Heart left ventricle (tissue), 16 donors: ENCODE measurements at regions not wholly inside any gene's neighbourhood (a gene's known extent, or its start where the extent isn't known, plus 50 kb on each side); places are given as distances from the start of the nearest gene placed in this dataset.

Source experiments
- ATAC-seq, 4 donors: fragments of 200-7000 bp; cut with Tn5 transposase; one replicate each; pipeline ENCODE4 v1.9.1; 2020 to 2022; ENCODE audit warnings: moderate library complexity in 4 of 4, mild to moderate bottlenecking in 3 of 4, moderate number of reproducible peaks in 1 of 4
- DNase-seq, 5 donors: peaks; one replicate each; pipeline ENCODE4 v3.0.0-alpha.2; 2020
- H3K27ac ChIP-seq, 12 donors: fragments of 200-600 bp; sonication (generic) in 4 of 12; one replicate each; pipeline versions ENCODE4 v1.5.0 to v1.8.0; 2016 to 2022; ENCODE audit warnings: mild to moderate bottlenecking in 2 of 12
- H3K27me3 ChIP-seq, 9 donors: fragments of 200-600 bp; sonication (generic) in 2 of 9; one replicate each; pipeline versions ENCODE4 v1.5.1 to v1.8.0; 2016 to 2022; ENCODE audit warnings: mild to moderate bottlenecking in 3 of 9
- H3K36me3 ChIP-seq, 9 donors: fragments of 200-600 bp; sonication (generic) in 2 of 9; one replicate each; pipeline versions ENCODE4 v1.5.0 to v1.8.0; 2018 to 2022; ENCODE audit warnings: mild to moderate bottlenecking in 2 of 9
- H3K4me1 ChIP-seq, 12 donors: fragments of 200-600 bp; sonication (generic) in 4 of 12; one replicate each; pipeline versions ENCODE4 v1.5.0 to v1.8.0; 2016 to 2022; ENCODE audit warnings: mild to moderate bottlenecking in 3 of 12
- H3K4me3 ChIP-seq, 12 donors: fragments of 200-600 bp; sonication (generic) in 4 of 12; one replicate each; pipeline versions ENCODE4 v1.5.0 to v1.8.0; 2017 to 2022; ENCODE audit warnings: mild to moderate bottlenecking in 9 of 12, moderate library complexity in 4 of 12
- H3K9me3 ChIP-seq, 12 donors: fragments of 200-600 bp; sonication (generic) in 4 of 12; one replicate each; pipeline versions ENCODE4 v1.5.0 to v1.8.0; 2016 to 2022; ENCODE audit warnings: mild to moderate bottlenecking in 1 of 12
- CTCF ChIP-seq, 12 donors: fragments of 200-600 bp; sonication (generic) in 4 of 12; IDR thresholded peaks; one replicate each; pipeline versions ENCODE4 v1.5.0 to v1.8.0; 2018 to 2022; ENCODE audit warnings: antibody characterized with exemption in 12 of 12, mild to moderate bottlenecking in 5 of 12
- POLR2A ChIP-seq, 2 donors: fragments of 450-650 bp; IDR thresholded peaks; one replicate each; pipeline ENCODE4 v1.6.1; 2017; ENCODE audit warnings: antibody characterized with exemption in 2 of 2, mild to moderate bottlenecking in 2 of 2, moderate library complexity in 2 of 2
- WGBS, 4 donors: extraction: QIAGEN DNeasy Blood & Tissue Kit in 2 of 4; methylation state at CpG; one replicate each; pipeline versions ENCODE4 v1.1.5 to v1.1.7; 2013 to 2018; 5-methylcytosine and 5-hydroxymethylcytosine counted together
- intact Hi-C, 10 donors: fragments of 100-400 bp; cut with DNase I; formaldehyde crosslinking; loops; one replicate each; pipeline versions ENCODE4 v1.11.1 to v1.14.2; 2022
- donor health status: ischemic (EF 13 %, LVEDD 7.1; RV severe dilation, severe dysfunction).
- donor health status: healthy with polysubstance abuse.
- donor health status: DM: no; HTN: yes; CAD: no.
- donor health status: DM: no; HTN: no; CAD: no.
- donor health status: ischemic (EF 25% LVEDD 6.9; RV normal size, moderate dysfunction).
- donor health status: ischemic (EF 25% LVEDD 5.7; RV mildly dilated, moderate dysfunction).
- donor health status: healthy.
- donor health status: DM: yes; HTN: yes; CAD: no.
- donor health status: ischemic (EF 35%, LVEDD 5.7; RV mildly dilated, moderate dysfunction).
- donor health status: nonischemic (EF 11% LVEDD 7.7; RV severe dilation, severe dysfunction).
- donor health status: DM: yes; HTN: yes; CAD: no.
- donor health status: PGD.
- donor health status: ischemic (EF 29% LVEDD 5.4; RV normal size, mild dysfunction).
- donor health status: nonischemic (EF 23%, LVEDD 6.1; RV moderate dilation, normal function).

GRCh38 chr3:166125179-166125578 lies 288.0 kb upstream of the BCHE start:
- Histone ChIP-seq H3K4me3 (no peak overlapping the region), H3K36me3 (no peaks in the 10 kb centered on the region), H3K27ac (no peak overlapping the region), H3K4me1 (no peaks in the 10 kb centered on the region), H3K27me3 (no peaks in the 10 kb centered on the region), H3K9me3 (peaks cover 0 to 4% (median 0%) of the 10 kb centered on the region in 12 donors)
- WGBS, 4 donors, result 61 to 84% (median 67%) methylated on average over 2 of the region's 2 CpGs
- no peak for TF ChIP-seq POLR2A (IDR thresholded peaks at IDR 0.05)
- TF ChIP-seq CTCF (IDR thresholded peaks at IDR 0.05), result no peak
- DNase-seq, result no peak
- intact Hi-C loops, result no loop called here
- ATAC-seq, result no peak

GRCh38 chr3:166123576-166123975 lies 286.4 kb upstream of the BCHE start:
- no peak for ATAC-seq
- Histone ChIP-seq H3K27ac (no peak overlapping the region), H3K4me3 (no peak overlapping the region), H3K27me3 (no peaks in the 10 kb centered on the region), H3K36me3 (no peaks in the 10 kb centered on the region), H3K4me1 (no peaks in the 10 kb centered on the region), H3K9me3 (peaks cover 0 to 4% (median 0%) of the 10 kb centered on the region in 12 donors)
- TF ChIP-seq CTCF (IDR thresholded peaks at IDR 0.05), result no peak
- TF ChIP-seq POLR2A (IDR thresholded peaks at IDR 0.05), result no peak
- DNase-seq, result no peak
- intact Hi-C loops, result no loop called here

GRCh38 chr3:166123088-166123487 lies 285.9 kb upstream of the BCHE start:
- H3K4me1 ChIP-seq, result no peaks in the 10 kb centered on the region
- no peak overlapping the region for H3K4me3 ChIP-seq
- DNase-seq (no peak), ATAC-seq (no peak)
- no peaks in the 10 kb centered on the region for H3K36me3 ChIP-seq
- intact Hi-C loops, result no loop called here
- no peaks in the 10 kb centered on the region for H3K27me3 ChIP-seq
- peaks cover 0 to 6% (median 0%) of the 10 kb centered on the region in 12 donors for H3K9me3 ChIP-seq
- TF ChIP-seq POLR2A (IDR thresholded peaks at IDR 0.05) (no peak), CTCF (IDR thresholded peaks at IDR 0.05) (no peak)
- H3K27ac ChIP-seq, result no peak overlapping the region

- 24 to 36% (median 33%) methylated on average over 2 of the region's 2 CpGs for WGBS, 4 donors
- ATAC-seq (no peak), DNase-seq (no peak)
- H3K9me3 ChIP-seq, result peaks cover 0 to 6% (median 0%) of the 10 kb centered on the region in 12 donors
- H3K4me1 ChIP-seq, result no peaks in the 10 kb centered on the region
- no peak overlapping the region for H3K4me3 ChIP-seq
- intact Hi-C loops, result no loop called here
- H3K36me3 ChIP-seq, result no peaks in the 10 kb centered on the region
- TF ChIP-seq POLR2A (IDR thresholded peaks at IDR 0.05), result no peak
- no peak for TF ChIP-seq CTCF (IDR thresholded peaks at IDR 0.05)
- H3K27ac ChIP-seq, result no peak overlapping the region
- no peaks in the 10 kb centered on the region for H3K27me3 ChIP-seq
These were observed 280.8 kb upstream of the BCHE start for GRCh38 chr3:166118049-166118448.
